ENCODE measurements at regions not wholly inside any gene's neighbourhood (a gene's known extent, or its start where the extent isn't known, plus 50 kb on each side); places are given as distances from the start of the nearest gene placed in this dataset.

- H3K4me1 ChIP-seq = no peaks in the 10 kb centered on the region
- H3K4me3 ChIP-seq = no peak overlapping the region
- no peak overlapping the region for H3K27ac ChIP-seq
- no peaks in the 10 kb centered on the region for H3K27me3 ChIP-seq
- DNase-seq (ENCODE audit: low spot score in 2 of 2) = no peak
- TF ChIP-seq CTCF (IDR thresholded peaks at IDR 0.05) = no peak
- intact Hi-C loops (cut with DNase I) = no loop called here
- no peaks in the 10 kb centered on the region for H3K36me3 ChIP-seq
- peaks cover 0 to 16% of the 10 kb centered on the region in 2 donors for H3K9me3 ChIP-seq
These were observed 89.1 kb upstream of the FOXA2 start for GRCh38 chr20:22673467-22673866.

- no peaks in the 10 kb centered on the region for H3K36me3 ChIP-seq
- intact Hi-C loops (cut with DNase I) = no loop called here
- no peak for TF ChIP-seq CTCF (IDR thresholded peaks at IDR 0.05)
These were observed 91.0 kb upstream of the FOXA2 start for GRCh38 chr20:22675341-22675740.

GRCh38 chr20:22678678-22679077, 94.3 kb upstream of the FOXA2 start:
- H3K27me3 ChIP-seq = no peaks in the 10 kb centered on the region
- H3K4me1 ChIP-seq = no peaks in the 10 kb centered on the region
- no peaks in the 10 kb centered on the region for H3K9me3 ChIP-seq
- H3K27ac ChIP-seq = no peak overlapping the region
- H3K36me3 ChIP-seq = no peaks in the 10 kb centered on the region
- no peak for TF ChIP-seq CTCF (IDR thresholded peaks at IDR 0.05)
- no peak overlapping the region for H3K4me3 ChIP-seq
- DNase-seq (ENCODE audit: low spot score in 2 of 2) = no peak
- intact Hi-C loops (cut with DNase I) = no loop called here

More at GRCh38 chr20:22675341-22675740, 91.0 kb upstream of the FOXA2 start:
- H3K9me3 ChIP-seq = peaks cover 0 to 13% of the 10 kb centered on the region in 2 donors
- no peak overlapping the region for H3K4me3 ChIP-seq
- H3K4me1 ChIP-seq = no peaks in the 10 kb centered on the region
- H3K27ac ChIP-seq = no peak overlapping the region
- no peaks in the 10 kb centered on the region for H3K27me3 ChIP-seq
- no peak for DNase-seq (ENCODE audit: low spot score in 2 of 2)

- no peak overlapping the region for H3K27ac ChIP-seq
- DNase-seq (ENCODE audit: low spot score in 2 of 2) = no peak
- no peaks in the 10 kb centered on the region for H3K36me3 ChIP-seq
- H3K4me1 ChIP-seq = no peaks in the 10 kb centered on the region
- H3K4me3 ChIP-seq = no peak overlapping the region
- no peaks in the 10 kb centered on the region for H3K27me3 ChIP-seq
- H3K9me3 ChIP-seq = no peaks in the 10 kb centered on the region
- intact Hi-C loops (cut with DNase I) = no loop called here
- TF ChIP-seq CTCF (IDR thresholded peaks at IDR 0.05) = no peak
These were observed 94.8 kb upstream of the FOXA2 start for GRCh38 chr20:22679197-22679596.

- TF ChIP-seq CTCF (IDR thresholded peaks at IDR 0.05) = no peak
- Histone ChIP-seq H3K9me3 (no peaks in the 10 kb centered on the region), H3K27me3 (no peaks in the 10 kb centered on the region), H3K27ac (no peak overlapping the region), H3K4me3 (no peak overlapping the region), H3K4me1 (no peaks in the 10 kb centered on the region), H3K36me3 (no peaks in the 10 kb centered on the region)
- DNase-seq (ENCODE audit: low spot score in 2 of 2) = no peak
- intact Hi-C loops (cut with DNase I) = no loop called here
These were observed 95.8 kb upstream of the FOXA2 start for GRCh38 chr20:22680031-22680740.
